OCI-LY7 (cell line): ENCODE measurements at regions not wholly inside any gene's neighbourhood (a gene's known extent, or its start where the extent isn't known, plus 50 kb on each side); places are given as distances from the start of the nearest gene placed in this dataset.
A peak's percentile ranks its signal among the peaks of the same experiment; 100 is the strongest.

ENCODE experiments used
- BruUV-seq: library from RNA; stranded (reverse); fragments of 400-500 nt; replicated peaks from 2 replicates; lab custom pipeline; 2021; lab: Mats Ljungman, UMichigan
- CTCF ChIA-PET: fragments of 300-600 bp; sonication (Branson Sonifier 250); formaldehyde crosslinking; loops from one replicate; lab custom pipeline; 2022; ENCODE audit warnings: antibody characterized with exemption; ENCODE audit not compliant: unreplicated experiment; lab: Charles Lee
- POLR2A ChIA-PET: fragments of 300-600 bp; sonication (Branson Sonifier 250); formaldehyde crosslinking; loops from one replicate; lab custom pipeline; 2022; ENCODE audit warnings: antibody characterized with exemption; lab: Charles Lee
- DNase-seq: peaks from one replicate; pipeline ENCODE4 v3.0.0-alpha.2; 2015; ENCODE audit warnings: low spot score
- H2AFZ ChIP-seq: fragments of 200-600 bp; sonication (generic), shearing (Covaris generic); 2 replicates; pipeline ENCODE4 v1.6.1; 2014; ENCODE audit warnings: mild to moderate bottlenecking, antibody characterized with exemption, low read length, moderate library complexity
- H3K27ac ChIP-seq: fragments of 200-600 bp; sonication (generic); 2 replicates; pipeline ENCODE4 v1.5.1; 2014; ENCODE audit warnings: mixed run types, low read depth, mild to moderate bottlenecking, moderate library complexity, low read length, inconsistent platforms; ENCODE audit not compliant: poor library complexity, severe bottlenecking
- H3K36me3 ChIP-seq: fragments of 200-600 bp; sonication (generic); 2 replicates; pipeline ENCODE4 v1.6.1; 2014; ENCODE audit warnings: mild to moderate bottlenecking, antibody characterized with exemption, low read length, moderate library complexity, mixed read lengths; ENCODE audit not compliant: insufficient read depth
- H3K4me1 ChIP-seq: fragments of 200-600 bp; sonication (generic); 2 replicates; pipeline ENCODE4 v1.5.1; 2014; ENCODE audit warnings: mild to moderate bottlenecking, low read length; ENCODE audit not compliant: insufficient read depth, poor library complexity, severe bottlenecking
- H3K4me2 ChIP-seq: fragments of 200-600 bp; sonication (generic); 2 replicates; pipeline ENCODE4 v1.6.1; 2014; ENCODE audit warnings: mild to moderate bottlenecking, low read length
- H3K4me3 ChIP-seq: fragments of 200-600 bp; sonication (generic); 2 replicates; pipeline ENCODE4 v1.5.1; 2014; ENCODE audit warnings: mild to moderate bottlenecking, low read depth, low read length; ENCODE audit not compliant: poor library complexity, severe bottlenecking
- H3K79me2 ChIP-seq: fragments of 200-600 bp; sonication (generic); 2 replicates; pipeline ENCODE4 v1.6.1; 2016; ENCODE audit warnings: low read depth, mild to moderate bottlenecking, low read length, moderate library complexity, mixed read lengths; ENCODE audit not compliant: insufficient read depth
- H3K9me2 ChIP-seq: fragments of 200-600 bp; sonication (generic); 2 replicates; pipeline ENCODE4 v1.6.1; 2016; ENCODE audit warnings: mild to moderate bottlenecking, low read length, mixed read lengths; ENCODE audit not compliant: insufficient read depth
- H3K9me3 ChIP-seq: fragments of 200-600 bp; sonication (generic); 2 replicates; pipeline ENCODE4 v1.6.1; 2014; ENCODE audit warnings: mild to moderate bottlenecking, mixed run types, low read length, mixed read lengths
- H4K20me1 ChIP-seq: fragments of 200-600 bp; sonication (generic); 2 replicates; pipeline ENCODE4 v1.6.1; 2014; ENCODE audit warnings: mild to moderate bottlenecking, antibody characterized with exemption, low read length, moderate library complexity, mixed read lengths; ENCODE audit not compliant: insufficient read depth
- CTCF ChIP-seq: fragments of 200-600 bp; sonication (generic); conservative IDR thresholded peaks from 2 replicates; pipeline ENCODE4 v1.5.1; 2014; ENCODE audit warnings: mild to moderate bottlenecking, antibody characterized with exemption, low read length, moderate library complexity, mixed read lengths
- EZH2phosphoT487 ChIP-seq: fragments of 200-600 bp; sonication (generic); IDR thresholded peaks from 2 replicates; pipeline ENCODE4 v1.6.1; 2018; ENCODE audit warnings: low read depth, borderline replicate concordance, mild to moderate bottlenecking, mixed run types, antibody characterized with exemption, low read length, moderate library complexity, mixed read lengths
- intact Hi-C: fragments of 100-400 bp; cut with micrococcal nuclease; formaldehyde crosslinking; loops from one replicate; pipeline ENCODE4 v1.10.0; 2022; ENCODE audit not compliant: unreplicated experiment

- Histone ChIP-seq H3K4me1 (no peaks in the 10 kb centered on the region), H3K4me3 (no peak overlapping the region), H2AFZ (no peak overlapping the region), H4K20me1 (no peaks in the 10 kb centered on the region), H3K9me3 (no peaks in the 10 kb centered on the region), H3K27ac (no peak overlapping the region), H3K9me2 (no peaks in the 10 kb centered on the region), H3K79me2 (no peaks in the 10 kb centered on the region), H3K36me3 (no peaks in the 10 kb centered on the region), H3K4me2 (no peak overlapping the region)
- intact Hi-C loops: no loop called here
- POLR2A ChIA-PET: no interaction called here
- CTCF ChIA-PET: no interaction called here
- no peak for TF ChIP-seq EZH2phosphoT487
- TF ChIP-seq CTCF: 0 out of 2 replicates have a peak, but pooled peaks have one; percentile 24
- DNase-seq: no peak
- no TSS peak for BruUV-seq
Observed at GRCh38 chr9:79292731-79293280, 279.0 kb upstream of the TLE4 start.

GRCh38 chr9:79300068-79300467 lies 271.7 kb upstream of the TLE4 start:
- no peaks in the 10 kb centered on the region for H3K36me3 ChIP-seq
- no peaks in the 10 kb centered on the region for H3K9me2 ChIP-seq
- DNase-seq: no peak
- no TSS peak for BruUV-seq
- TF ChIP-seq EZH2phosphoT487 (no peak), CTCF (no peak)
- no peaks in the 10 kb centered on the region for H3K79me2 ChIP-seq
- intact Hi-C loops: no loop called here
- no peaks in the 10 kb centered on the region for H4K20me1 ChIP-seq
- no peak overlapping the region for H3K4me2 ChIP-seq
- no peak overlapping the region for H3K27ac ChIP-seq
- POLR2A ChIA-PET: no interaction called here
- no peaks in the 10 kb centered on the region for H3K9me3 ChIP-seq
- no peaks in the 10 kb centered on the region for H3K4me1 ChIP-seq
- CTCF ChIA-PET: no interaction called here
- H2AFZ ChIP-seq: no peak overlapping the region
- no peak overlapping the region for H3K4me3 ChIP-seq

- BruUV-seq: no TSS peak
- Histone ChIP-seq H3K4me1 (no peaks in the 10 kb centered on the region), H3K79me2 (no peaks in the 10 kb centered on the region), H3K4me3 (no peak overlapping the region), H3K27ac (no peak overlapping the region), H3K36me3 (no peaks in the 10 kb centered on the region), H4K20me1 (no peaks in the 10 kb centered on the region), H3K9me3 (no peaks in the 10 kb centered on the region), H3K4me2 (no peak overlapping the region), H2AFZ (no peak overlapping the region), H3K9me2 (no peaks in the 10 kb centered on the region)
- intact Hi-C loops: no loop called here
- POLR2A ChIA-PET: no interaction called here
- DNase-seq: no peak
- CTCF ChIA-PET: no interaction called here
- TF ChIP-seq CTCF (no peak), EZH2phosphoT487 (no peak)
Observed at GRCh38 chr9:79301085-79301484, 270.7 kb upstream of the TLE4 start.
